A549 (cell line): ENCODE measurements at regions not wholly inside any gene's neighbourhood (a gene's known extent, or its start where the extent isn't known, plus 50 kb on each side); places are given as distances from the start of the nearest gene placed in this dataset.

Experiments used
- FOSL2 ChIP-seq, 2 experiments: fragments of 450-650 bp in 1 of 2; fragments of >200 bp in 1 of 2; sonication (Bioruptor Twin) in 1 of 2; formaldehyde crosslinking; IDR thresholded peaks; 2 replicates each; pipeline versions ENCODE4 v1.5.0 to v1.6.1; 2016 to 2020; ENCODE audit warnings: mild to moderate bottlenecking in 1 of 2, moderate library complexity in 1 of 2
- KDM5A ChIP-seq: fragments of 200-600 bp; sonication (generic); IDR thresholded peaks from 2 replicates; pipeline ENCODE4 v1.6.1; 2016; ENCODE audit warnings: antibody characterized with exemption, mild to moderate bottlenecking
- POLR2A ChIP-seq: IDR thresholded peaks from 2 replicates; pipeline ENCODE4 v1.6.1; 2012; ENCODE audit warnings: mild to moderate bottlenecking, low read length
- RAD21 ChIP-seq, 2 experiments: fragments of >200 bp in 1 of 2; sonication (Bioruptor Twin) in 1 of 2; formaldehyde crosslinking in 1 of 2; IDR thresholded peaks in 1 of 2; conservative IDR thresholded peaks in 1 of 2; 2 replicates in 1 of 2; 3 replicates in 1 of 2; pipeline ENCODE4 v1.6.1; 2012 to 2018; ENCODE audit warnings: inconsistent platforms in 1 of 2
- RFX5 ChIP-seq: fragments of 450-650 bp; IDR thresholded peaks from 2 replicates; pipeline ENCODE4 v1.7.1; 2014; ENCODE audit warnings: antibody characterized with exemption, mild to moderate bottlenecking, moderate library complexity
- TF ChIP-seq, protein P1 (sequence below): fragments of >200 bp; sonication (Bioruptor Twin); formaldehyde crosslinking; IDR thresholded peaks from 3 replicates; pipeline ENCODE4 v1.5.1; 2016
- TF ChIP-seq, protein P2 (sequence below): IDR thresholded peaks from 2 replicates; pipeline ENCODE4 v1.6.1; 2012
- TF ChIP-seq, protein P3 (sequence below): IDR thresholded peaks from 2 replicates; pipeline ENCODE4 v1.6.1; 2012
- TF ChIP-seq, protein P4 (sequence below): fragments of 200-600 bp; sonication (generic); IDR thresholded peaks from 2 replicates; pipeline ENCODE4 v1.6.1; 2016; ENCODE audit warnings: antibody characterized with exemption, mild to moderate bottlenecking, moderate library complexity
- TF ChIP-seq, protein P5 (sequence below): fragments of 150-350 bp; IDR thresholded peaks from 2 replicates; pipeline ENCODE4 v1.6.1; 2014; ENCODE audit warnings: low read depth, mild to moderate bottlenecking, low read length

DNA sequence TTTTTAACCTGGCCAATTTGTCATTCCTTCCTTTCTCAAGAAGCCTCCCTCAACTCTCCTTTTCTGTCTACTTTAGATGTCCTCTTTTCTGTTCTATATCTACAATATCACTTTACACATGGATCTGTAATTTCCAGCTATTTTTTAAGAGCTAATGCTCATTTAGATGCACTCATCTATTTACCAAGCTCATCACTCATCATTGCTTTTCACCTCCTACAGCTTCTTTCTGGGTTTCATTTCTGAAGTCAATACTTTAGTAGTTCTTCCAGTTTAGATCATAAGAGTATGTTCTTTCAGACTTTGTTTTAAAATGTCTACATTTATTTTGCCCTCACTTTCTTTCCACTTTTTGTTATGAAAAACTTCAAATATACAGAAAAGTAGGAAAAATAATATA lies 466.9 kb downstream of the MID1IP1 start:
- TF ChIP-seq, protein P1, sequence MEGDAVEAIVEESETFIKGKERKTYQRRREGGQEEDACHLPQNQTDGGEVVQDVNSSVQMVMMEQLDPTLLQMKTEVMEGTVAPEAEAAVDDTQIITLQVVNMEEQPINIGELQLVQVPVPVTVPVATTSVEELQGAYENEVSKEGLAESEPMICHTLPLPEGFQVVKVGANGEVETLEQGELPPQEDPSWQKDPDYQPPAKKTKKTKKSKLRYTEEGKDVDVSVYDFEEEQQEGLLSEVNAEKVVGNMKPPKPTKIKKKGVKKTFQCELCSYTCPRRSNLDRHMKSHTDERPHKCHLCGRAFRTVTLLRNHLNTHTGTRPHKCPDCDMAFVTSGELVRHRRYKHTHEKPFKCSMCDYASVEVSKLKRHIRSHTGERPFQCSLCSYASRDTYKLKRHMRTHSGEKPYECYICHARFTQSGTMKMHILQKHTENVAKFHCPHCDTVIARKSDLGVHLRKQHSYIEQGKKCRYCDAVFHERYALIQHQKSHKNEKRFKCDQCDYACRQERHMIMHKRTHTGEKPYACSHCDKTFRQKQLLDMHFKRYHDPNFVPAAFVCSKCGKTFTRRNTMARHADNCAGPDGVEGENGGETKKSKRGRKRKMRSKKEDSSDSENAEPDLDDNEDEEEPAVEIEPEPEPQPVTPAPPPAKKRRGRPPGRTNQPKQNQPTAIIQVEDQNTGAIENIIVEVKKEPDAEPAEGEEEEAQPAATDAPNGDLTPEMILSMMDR: no peak
- TF ChIP-seq, protein P2, sequence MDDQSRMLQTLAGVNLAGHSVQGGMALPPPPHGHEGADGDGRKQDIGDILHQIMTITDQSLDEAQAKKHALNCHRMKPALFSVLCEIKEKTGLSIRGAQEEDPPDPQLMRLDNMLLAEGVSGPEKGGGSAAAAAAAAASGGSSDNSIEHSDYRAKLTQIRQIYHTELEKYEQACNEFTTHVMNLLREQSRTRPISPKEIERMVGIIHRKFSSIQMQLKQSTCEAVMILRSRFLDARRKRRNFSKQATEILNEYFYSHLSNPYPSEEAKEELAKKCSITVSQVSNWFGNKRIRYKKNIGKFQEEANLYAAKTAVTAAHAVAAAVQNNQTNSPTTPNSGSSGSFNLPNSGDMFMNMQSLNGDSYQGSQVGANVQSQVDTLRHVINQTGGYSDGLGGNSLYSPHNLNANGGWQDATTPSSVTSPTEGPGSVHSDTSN: no peak
- no peak for TF ChIP-seq RFX5
- TF ChIP-seq, protein P3, sequence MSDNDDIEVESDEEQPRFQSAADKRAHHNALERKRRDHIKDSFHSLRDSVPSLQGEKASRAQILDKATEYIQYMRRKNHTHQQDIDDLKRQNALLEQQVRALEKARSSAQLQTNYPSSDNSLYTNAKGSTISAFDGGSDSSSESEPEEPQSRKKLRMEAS: no peak
- TF ChIP-seq, protein P4, sequence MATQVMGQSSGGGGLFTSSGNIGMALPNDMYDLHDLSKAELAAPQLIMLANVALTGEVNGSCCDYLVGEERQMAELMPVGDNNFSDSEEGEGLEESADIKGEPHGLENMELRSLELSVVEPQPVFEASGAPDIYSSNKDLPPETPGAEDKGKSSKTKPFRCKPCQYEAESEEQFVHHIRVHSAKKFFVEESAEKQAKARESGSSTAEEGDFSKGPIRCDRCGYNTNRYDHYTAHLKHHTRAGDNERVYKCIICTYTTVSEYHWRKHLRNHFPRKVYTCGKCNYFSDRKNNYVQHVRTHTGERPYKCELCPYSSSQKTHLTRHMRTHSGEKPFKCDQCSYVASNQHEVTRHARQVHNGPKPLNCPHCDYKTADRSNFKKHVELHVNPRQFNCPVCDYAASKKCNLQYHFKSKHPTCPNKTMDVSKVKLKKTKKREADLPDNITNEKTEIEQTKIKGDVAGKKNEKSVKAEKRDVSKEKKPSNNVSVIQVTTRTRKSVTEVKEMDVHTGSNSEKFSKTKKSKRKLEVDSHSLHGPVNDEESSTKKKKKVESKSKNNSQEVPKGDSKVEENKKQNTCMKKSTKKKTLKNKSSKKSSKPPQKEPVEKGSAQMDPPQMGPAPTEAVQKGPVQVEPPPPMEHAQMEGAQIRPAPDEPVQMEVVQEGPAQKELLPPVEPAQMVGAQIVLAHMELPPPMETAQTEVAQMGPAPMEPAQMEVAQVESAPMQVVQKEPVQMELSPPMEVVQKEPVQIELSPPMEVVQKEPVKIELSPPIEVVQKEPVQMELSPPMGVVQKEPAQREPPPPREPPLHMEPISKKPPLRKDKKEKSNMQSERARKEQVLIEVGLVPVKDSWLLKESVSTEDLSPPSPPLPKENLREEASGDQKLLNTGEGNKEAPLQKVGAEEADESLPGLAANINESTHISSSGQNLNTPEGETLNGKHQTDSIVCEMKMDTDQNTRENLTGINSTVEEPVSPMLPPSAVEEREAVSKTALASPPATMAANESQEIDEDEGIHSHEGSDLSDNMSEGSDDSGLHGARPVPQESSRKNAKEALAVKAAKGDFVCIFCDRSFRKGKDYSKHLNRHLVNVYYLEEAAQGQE: no peak
- TF ChIP-seq KDM5A: no peak
- TF ChIP-seq RAD21 (conservative IDR thresholded peaks at IDR 0.05 in 1 of 2, IDR thresholded peaks at IDR 0.05 in 1 of 2): no peak
- TF ChIP-seq FOSL2 (IDR thresholded peaks at IDR 0.05): no peak
- TF ChIP-seq FOSL2 (CRISPR knock-in tag; IDR thresholded peaks at IDR 0.05): no peak
- no peak for TF ChIP-seq POLR2A
- TF ChIP-seq, protein P5, sequence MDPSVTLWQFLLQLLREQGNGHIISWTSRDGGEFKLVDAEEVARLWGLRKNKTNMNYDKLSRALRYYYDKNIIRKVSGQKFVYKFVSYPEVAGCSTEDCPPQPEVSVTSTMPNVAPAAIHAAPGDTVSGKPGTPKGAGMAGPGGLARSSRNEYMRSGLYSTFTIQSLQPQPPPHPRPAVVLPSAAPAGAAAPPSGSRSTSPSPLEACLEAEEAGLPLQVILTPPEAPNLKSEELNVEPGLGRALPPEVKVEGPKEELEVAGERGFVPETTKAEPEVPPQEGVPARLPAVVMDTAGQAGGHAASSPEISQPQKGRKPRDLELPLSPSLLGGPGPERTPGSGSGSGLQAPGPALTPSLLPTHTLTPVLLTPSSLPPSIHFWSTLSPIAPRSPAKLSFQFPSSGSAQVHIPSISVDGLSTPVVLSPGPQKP: no peak
